Neural progenitor cell (in vitro differentiated cells): ENCODE measurements at regions not wholly inside any gene's neighbourhood (a gene's known extent, or its start where the extent isn't known, plus 50 kb on each side); places are given as distances from the start of the nearest gene placed in this dataset.

Experiments
- DNase-seq: peaks from one replicate; pipeline ENCODE4 v3.0.0-alpha.2; 2016; ENCODE audit warnings: low spot score
- H2AFZ ChIP-seq: fragments of 200-600 bp; sonication (generic); replicated peaks from 2 replicates; pipeline ENCODE4 v1.6.1; 2016; ENCODE audit warnings: antibody characterized with exemption
- H3F3A ChIP-seq: fragments of 200-600 bp; sonication (generic); 2 replicates; pipeline ENCODE4 v1.6.1; 2016; ENCODE audit warnings: antibody characterized with exemption, low read depth
- H3K27ac ChIP-seq: fragments of 200-600 bp; sonication (generic); 2 replicates; pipeline ENCODE4 v1.5.1; 2016; ENCODE audit warnings: mild to moderate bottlenecking
- H3K27me3 ChIP-seq: fragments of 200-600 bp; sonication (generic); 2 replicates; pipeline ENCODE4 v1.6.1; 2016; ENCODE audit warnings: mild to moderate bottlenecking, moderate library complexity
- H3K36me3 ChIP-seq: fragments of 200-600 bp; sonication (generic); 2 replicates; pipeline ENCODE4 v1.5.1; 2016
- H3K4me1 ChIP-seq: fragments of 200-600 bp; sonication (generic); 2 replicates; pipeline ENCODE4 v1.6.1; 2016; ENCODE audit warnings: mixed run types
- H3K4me2 ChIP-seq: fragments of 200-600 bp; sonication (generic); 2 replicates; pipeline ENCODE4 v1.6.1; 2016
- H3K4me3 ChIP-seq: fragments of 200-600 bp; sonication (generic); 2 replicates; pipeline ENCODE4 v1.5.1; 2016
- H3K79me2 ChIP-seq: fragments of 200-600 bp; sonication (generic); 2 replicates; pipeline ENCODE4 v1.6.1; 2016; ENCODE audit warnings: low read depth
- H3K9ac ChIP-seq: fragments of 200-600 bp; sonication (generic); 2 replicates; pipeline ENCODE4 v1.6.1; 2016
- H3K9me3 ChIP-seq: fragments of 200-600 bp; sonication (generic); 2 replicates; pipeline ENCODE4 v1.5.1; 2016; ENCODE audit warnings: low read depth
- H4K20me1 ChIP-seq: fragments of 200-600 bp; sonication (generic); 2 replicates; pipeline ENCODE4 v1.6.1; 2016; ENCODE audit warnings: low read depth
- H3K27ac Mint-ChIP-seq: 3 replicates; pipeline ENCODE4 v1.8.0; 2021; ENCODE audit warnings: mixed read lengths
- H3K27me3 Mint-ChIP-seq: 2 replicates; pipeline ENCODE4 v1.8.0; 2022; ENCODE audit warnings: low read depth, mild to moderate bottlenecking, inconsistent platforms, moderate library complexity, mixed read lengths; ENCODE audit not compliant: insufficient read depth
- H3K36me3 Mint-ChIP-seq: 3 replicates; pipeline ENCODE4 v1.8.0; 2021; ENCODE audit warnings: mixed read lengths
- H3K4me1 Mint-ChIP-seq: 3 replicates; pipeline ENCODE4 v1.8.0; 2021; ENCODE audit warnings: mixed read lengths
- H3K4me3 Mint-ChIP-seq: 3 replicates; pipeline ENCODE4 v1.8.0; 2021; ENCODE audit warnings: mild to moderate bottlenecking, moderate library complexity, mixed read lengths
- H3K9me3 Mint-ChIP-seq: 3 replicates; pipeline ENCODE4 v1.8.0; 2020; ENCODE audit warnings: mixed read lengths
- CTCF ChIP-seq: fragments of 200-600 bp; sonication (generic); IDR thresholded peaks from 2 replicates; pipeline ENCODE4 v1.5.1; 2017; ENCODE audit warnings: antibody characterized with exemption, mild to moderate bottlenecking
- EZH2 ChIP-seq: fragments of 200-600 bp; sonication (generic); IDR thresholded peaks from 2 replicates; pipeline ENCODE4 v1.6.1; 2017; ENCODE audit warnings: antibody characterized with exemption, mild to moderate bottlenecking, moderate library complexity
- EZH2phosphoT487 ChIP-seq: fragments of 200-600 bp; sonication (generic); IDR thresholded peaks from 2 replicates; pipeline ENCODE4 v1.6.1; 2017; ENCODE audit warnings: antibody characterized with exemption

DNA sequence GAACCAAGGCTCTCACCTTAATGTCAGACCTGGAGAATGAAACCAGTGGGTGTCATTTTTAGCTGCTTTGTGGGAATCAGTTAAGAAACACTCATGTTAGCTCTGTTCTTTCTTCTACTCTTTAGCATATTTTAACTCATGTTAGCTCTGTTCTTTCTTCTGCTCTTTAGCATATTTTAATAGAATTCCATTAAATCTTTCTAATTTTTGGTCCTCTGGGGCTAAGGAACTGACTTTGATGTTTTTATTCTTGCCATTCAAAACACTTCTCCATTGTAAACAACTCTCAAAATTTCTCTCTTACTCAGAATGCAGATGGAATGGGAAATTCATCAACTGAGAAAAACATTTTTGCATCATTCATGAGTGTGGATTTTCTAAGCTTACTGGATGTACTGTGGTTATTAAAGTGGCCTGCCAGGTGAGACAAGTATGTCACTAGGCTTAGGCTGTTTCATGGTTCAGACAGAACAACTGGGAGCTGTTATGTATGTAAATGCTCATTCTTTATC is 680.6 kb downstream of the ROBO2 start:
- peaks cover 18% of the 10 kb centered on the region for H3K4me1 Mint-ChIP-seq
- H3K36me3 Mint-ChIP-seq: no peaks in the 10 kb centered on the region
- H3K9me3 Mint-ChIP-seq: no peaks in the 10 kb centered on the region
- no peaks in the 10 kb centered on the region for H3K9me3 ChIP-seq
- no peaks in the 10 kb centered on the region for H3F3A ChIP-seq
- H3K27ac Mint-ChIP-seq: no peak overlapping the region
- H3K4me3 ChIP-seq: no peak overlapping the region
- H3K27ac ChIP-seq: no peak overlapping the region
- no peaks in the 10 kb centered on the region for H3K4me1 ChIP-seq
- TF ChIP-seq CTCF (no peak), EZH2 (no peak), EZH2phosphoT487 (no peak)
- no peak overlapping the region for H3K9ac ChIP-seq
- no peaks in the 10 kb centered on the region for H3K79me2 ChIP-seq
- no peak overlapping the region for H3K4me3 Mint-ChIP-seq
- no peaks in the 10 kb centered on the region for H3K36me3 ChIP-seq
- no peak overlapping the region for H3K4me2 ChIP-seq
- H2AFZ ChIP-seq: no peak overlapping the region
- no peaks in the 10 kb centered on the region for H4K20me1 ChIP-seq
- no peaks in the 10 kb centered on the region for H3K27me3 Mint-ChIP-seq
- H3K27me3 ChIP-seq: no peaks in the 10 kb centered on the region
- DNase-seq: no peak

GRCh38 chr3:77726517-77726916 is 686.6 kb downstream of the ROBO2 start:
- no peaks in the 10 kb centered on the region for H3K27me3 ChIP-seq
- H3K4me2 ChIP-seq: no peak overlapping the region
- no peaks in the 10 kb centered on the region for H4K20me1 ChIP-seq
- Mint-ChIP-seq H3K27ac (no peak overlapping the region), H3K9me3 (no peaks in the 10 kb centered on the region), H3K36me3 (no peaks in the 10 kb centered on the region), H3K4me1 (no peaks in the 10 kb centered on the region), H3K27me3 (peaks cover 3% of the 10 kb centered on the region), H3K4me3 (no peak overlapping the region)
- no peak overlapping the region for H3K4me3 ChIP-seq
- H3K79me2 ChIP-seq: no peaks in the 10 kb centered on the region
- H3K27ac ChIP-seq: no peak overlapping the region
- no peak overlapping the region for H3K9ac ChIP-seq
- H2AFZ ChIP-seq: no peak overlapping the region
- no peaks in the 10 kb centered on the region for H3K36me3 ChIP-seq
- no peak for DNase-seq
- H3F3A ChIP-seq: no peaks in the 10 kb centered on the region
- no peaks in the 10 kb centered on the region for H3K4me1 ChIP-seq
- no peaks in the 10 kb centered on the region for H3K9me3 ChIP-seq
- TF ChIP-seq CTCF (no peak), EZH2 (no peak), EZH2phosphoT487 (no peak)

GRCh38 chr3:77746048-77746447 is 706.1 kb downstream of the ROBO2 start:
- Mint-ChIP-seq H3K4me1 (no peaks in the 10 kb centered on the region), H3K9me3 (no peaks in the 10 kb centered on the region), H3K27me3 (no peaks in the 10 kb centered on the region), H3K4me3 (no peak overlapping the region), H3K36me3 (no peaks in the 10 kb centered on the region), H3K27ac (no peak overlapping the region)
- no peak overlapping the region for H2AFZ ChIP-seq
- no peaks in the 10 kb centered on the region for H3K27me3 ChIP-seq
- no peak overlapping the region for H3K9ac ChIP-seq
- no peaks in the 10 kb centered on the region for H4K20me1 ChIP-seq
- no peak for DNase-seq
- no peak overlapping the region for H3K4me2 ChIP-seq
- no peaks in the 10 kb centered on the region for H3K9me3 ChIP-seq
- peaks cover 6% of the 10 kb centered on the region for H3K4me1 ChIP-seq
- no peaks in the 10 kb centered on the region for H3F3A ChIP-seq
- H3K4me3 ChIP-seq: no peak overlapping the region
- no peak for TF ChIP-seq CTCF
- TF ChIP-seq EZH2phosphoT487: no peak
- no peak for TF ChIP-seq EZH2
- H3K36me3 ChIP-seq: no peaks in the 10 kb centered on the region
- H3K27ac ChIP-seq: no peak overlapping the region
- H3K79me2 ChIP-seq: no peaks in the 10 kb centered on the region
